ENCODE measurements at regions not wholly inside any gene's neighbourhood (a gene's known extent, or its start where the extent isn't known, plus 50 kb on each side); places are given as distances from the start of the nearest gene placed in this dataset.
A peak's percentile ranks its signal among the peaks of the same experiment; 100 is the strongest.

DNA sequence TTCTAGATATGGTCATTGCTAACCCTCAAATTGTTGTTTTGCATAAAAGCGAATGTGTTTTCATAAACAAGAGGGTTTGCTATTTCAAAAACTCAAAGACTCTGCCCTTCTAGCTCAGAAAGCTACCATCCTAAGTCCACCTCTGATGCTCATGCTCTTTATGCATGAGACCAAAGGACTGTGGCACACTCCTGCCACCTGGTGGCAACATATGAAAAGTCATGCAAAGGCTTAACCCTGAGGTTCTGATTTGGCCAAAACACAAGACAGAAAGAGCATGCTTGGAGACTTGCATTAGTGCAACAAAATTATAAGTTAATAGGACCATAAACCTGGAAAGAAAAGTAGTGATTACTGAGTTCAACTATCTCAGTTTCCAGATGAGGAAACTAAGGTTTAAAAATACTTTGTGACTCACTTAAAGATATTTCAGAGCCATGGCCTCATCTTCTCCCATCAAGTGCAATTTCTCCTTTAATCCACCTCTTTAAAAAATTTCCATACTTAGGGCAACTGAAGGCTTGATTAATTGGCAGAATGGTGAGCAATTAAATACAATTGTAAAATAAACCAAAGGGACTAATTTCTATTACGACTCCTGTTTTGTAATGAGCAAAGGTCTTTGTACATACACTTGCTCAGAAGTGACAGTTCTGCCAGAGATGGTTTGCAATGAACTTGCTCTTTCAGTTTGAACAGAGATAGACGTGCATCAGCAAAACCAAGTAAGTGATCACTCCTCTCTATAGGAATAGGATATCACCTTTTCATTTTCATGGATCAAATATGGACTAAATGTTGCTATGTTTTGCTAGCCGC lies 110.7 kb upstream of the RAD23B start:
- Mint-ChIP-seq H3K27me3 (peaks cover 3% of the 10 kb centered on the region), H3K36me3 (no peaks in the 10 kb centered on the region), H3K4me3 (no peak overlapping the region), H3K27ac (no peak overlapping the region), H3K9me3 (no peaks in the 10 kb centered on the region), H3K4me1 (peaks cover 3% of the 10 kb centered on the region)
- DNase-seq: peak; percentile 52

DNA sequence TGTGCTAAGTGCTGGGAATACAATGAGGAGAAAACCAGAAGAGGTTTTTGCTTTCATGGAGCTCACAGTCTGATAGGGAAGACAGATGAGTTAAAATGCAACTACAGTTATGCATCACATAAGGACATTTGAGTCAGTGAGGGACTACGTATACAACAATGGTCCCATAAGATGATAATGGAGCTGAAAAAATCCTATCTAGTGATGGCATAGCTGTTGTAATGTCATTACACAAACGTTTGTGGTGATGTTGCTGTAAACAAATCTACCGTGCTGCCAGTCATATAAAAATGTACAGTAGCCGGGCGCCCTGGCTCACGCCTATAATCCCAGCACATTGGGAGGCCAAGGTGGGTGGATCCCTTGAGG lies 110.1 kb upstream of the RAD23B start:
- Mint-ChIP-seq H3K9me3 (no peaks in the 10 kb centered on the region), H3K4me1 (peaks cover 3% of the 10 kb centered on the region), H3K4me3 (no peak overlapping the region), H3K27me3 (peaks cover 3% of the 10 kb centered on the region), H3K36me3 (no peaks in the 10 kb centered on the region), H3K27ac (no peak overlapping the region)
- no peak for DNase-seq

DNA sequence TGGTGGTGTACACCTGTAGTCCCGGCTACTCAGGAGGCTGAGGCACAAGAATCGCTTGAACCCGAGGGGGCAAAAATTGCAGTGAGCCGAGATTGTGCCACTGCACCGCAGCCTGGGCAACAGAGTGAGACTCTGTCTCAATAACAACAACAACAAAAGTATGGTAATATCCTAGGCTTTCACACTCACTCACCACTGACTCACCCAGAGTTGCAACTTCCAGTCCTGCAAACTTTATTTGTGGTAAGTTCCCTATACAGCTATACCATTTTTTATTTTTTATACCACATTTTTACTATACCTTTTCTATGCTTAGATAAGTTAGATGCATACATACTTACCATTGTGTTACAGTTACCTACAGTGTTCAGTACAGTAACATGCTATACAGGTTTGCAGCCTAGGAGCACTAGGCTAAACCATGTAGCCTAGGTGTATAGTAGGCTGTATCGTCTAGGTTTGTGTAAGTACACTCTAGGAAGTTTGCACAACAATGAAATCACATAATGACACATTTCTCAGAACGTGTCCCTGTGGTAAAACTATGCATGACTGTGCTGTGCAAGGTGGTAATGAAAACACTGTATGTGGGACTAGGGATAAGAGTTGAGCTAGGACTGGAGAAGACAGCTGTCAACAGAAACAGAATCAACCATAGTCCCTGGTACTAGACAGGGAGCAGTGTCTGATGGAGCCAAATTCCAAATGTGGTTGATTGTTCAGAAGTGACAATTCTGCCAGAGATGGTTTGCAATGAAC lies 109.5 kb upstream of the RAD23B start:
- Mint-ChIP-seq H3K4me3 (no peak overlapping the region), H3K36me3 (no peaks in the 10 kb centered on the region), H3K27ac (no peak overlapping the region), H3K9me3 (no peaks in the 10 kb centered on the region), H3K4me1 (peaks cover 3% of the 10 kb centered on the region), H3K27me3 (peaks cover 3% of the 10 kb centered on the region)
- DNase-seq: no peak

DNA sequence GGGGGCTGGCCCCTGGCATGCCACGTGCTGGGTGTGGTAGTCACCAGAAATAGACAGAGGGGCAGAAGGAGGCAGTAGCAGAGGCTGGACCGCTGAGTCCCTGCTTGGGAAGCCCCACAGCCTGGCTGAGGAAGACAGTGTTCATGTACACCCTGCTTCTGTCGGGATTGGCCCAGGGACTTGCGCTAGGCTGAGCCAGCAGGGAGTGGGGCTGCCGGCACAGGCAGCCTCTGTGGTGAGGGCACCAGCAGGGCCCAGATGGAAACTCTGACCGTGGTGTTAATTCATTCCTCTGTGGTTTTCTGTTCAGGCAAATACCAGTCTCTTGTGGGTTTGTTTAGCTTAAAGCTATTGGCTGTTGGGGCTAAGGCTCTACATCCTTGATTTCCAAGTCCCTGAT lies 108.6 kb upstream of the RAD23B start:
- Mint-ChIP-seq H3K4me1 (peaks cover 3% of the 10 kb centered on the region), H3K9me3 (no peaks in the 10 kb centered on the region), H3K4me3 (no peak overlapping the region), H3K27ac (no peak overlapping the region), H3K27me3 (peaks cover 3% of the 10 kb centered on the region), H3K36me3 (no peaks in the 10 kb centered on the region)
- DNase-seq: peak; percentile 20

DNA sequence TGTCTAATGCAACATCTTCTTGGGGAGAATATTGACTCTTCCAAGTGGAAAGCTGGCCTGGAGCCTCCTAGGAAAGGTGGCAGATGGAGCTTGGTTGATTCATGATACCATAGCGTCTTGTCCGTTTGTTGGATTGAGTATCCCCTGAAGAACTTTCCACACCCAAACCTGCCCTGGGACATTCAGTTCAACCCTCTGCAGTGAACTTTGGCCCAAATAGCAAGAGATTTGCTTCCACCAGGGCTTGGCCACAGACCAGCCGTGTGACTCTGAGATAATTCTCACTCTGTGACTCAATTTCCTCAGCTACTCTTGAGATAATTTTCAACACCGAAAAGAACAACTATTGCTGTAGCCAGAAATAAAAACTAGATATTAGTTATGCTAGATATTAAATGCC lies 108.0 kb upstream of the RAD23B start:
- H3K4me3 Mint-ChIP-seq: no peak overlapping the region
- DNase-seq: no peak
- H3K4me1 Mint-ChIP-seq: peaks cover 3% of the 10 kb centered on the region
- no peaks in the 10 kb centered on the region for H3K36me3 Mint-ChIP-seq
- peaks cover 7% of the 10 kb centered on the region for H3K27me3 Mint-ChIP-seq
- no peaks in the 10 kb centered on the region for H3K9me3 Mint-ChIP-seq
- no peak overlapping the region for H3K27ac Mint-ChIP-seq

DNA sequence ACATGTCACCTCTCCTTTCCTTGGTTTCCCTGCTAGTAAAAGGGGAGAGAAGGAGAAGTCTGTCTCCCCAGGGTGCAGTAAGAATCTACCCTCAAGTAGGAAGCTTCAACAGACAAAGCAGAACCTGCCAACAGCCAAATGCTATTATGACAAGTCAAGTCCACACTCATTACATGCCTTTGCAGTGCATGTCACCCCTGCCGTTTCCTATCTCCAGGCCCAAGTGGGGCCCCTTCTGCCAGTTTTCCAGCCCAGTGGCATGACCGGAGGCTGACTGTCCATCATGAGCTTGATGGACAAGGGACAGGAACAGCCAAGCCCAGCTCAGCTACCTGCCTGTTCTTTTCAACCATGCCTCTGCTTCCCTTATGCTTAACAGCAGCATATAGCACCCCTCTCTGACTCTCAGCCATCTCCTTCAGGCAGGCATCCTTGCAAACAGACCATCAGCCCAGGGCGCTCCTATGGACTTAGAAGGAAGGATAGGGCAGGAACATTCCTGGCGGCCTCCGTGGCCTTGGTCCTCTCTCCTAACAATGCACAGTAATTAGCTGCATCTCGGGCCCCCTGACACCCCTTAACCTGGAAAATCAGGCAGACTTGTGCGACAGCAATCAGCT lies 107.2 kb upstream of the RAD23B start:
- Mint-ChIP-seq H3K36me3 (no peaks in the 10 kb centered on the region), H3K4me1 (peaks cover 3% of the 10 kb centered on the region), H3K9me3 (no peaks in the 10 kb centered on the region), H3K27ac (no peak overlapping the region), H3K27me3 (peaks cover 8% of the 10 kb centered on the region), H3K4me3 (no peak overlapping the region)
- DNase-seq: no peak

DNA sequence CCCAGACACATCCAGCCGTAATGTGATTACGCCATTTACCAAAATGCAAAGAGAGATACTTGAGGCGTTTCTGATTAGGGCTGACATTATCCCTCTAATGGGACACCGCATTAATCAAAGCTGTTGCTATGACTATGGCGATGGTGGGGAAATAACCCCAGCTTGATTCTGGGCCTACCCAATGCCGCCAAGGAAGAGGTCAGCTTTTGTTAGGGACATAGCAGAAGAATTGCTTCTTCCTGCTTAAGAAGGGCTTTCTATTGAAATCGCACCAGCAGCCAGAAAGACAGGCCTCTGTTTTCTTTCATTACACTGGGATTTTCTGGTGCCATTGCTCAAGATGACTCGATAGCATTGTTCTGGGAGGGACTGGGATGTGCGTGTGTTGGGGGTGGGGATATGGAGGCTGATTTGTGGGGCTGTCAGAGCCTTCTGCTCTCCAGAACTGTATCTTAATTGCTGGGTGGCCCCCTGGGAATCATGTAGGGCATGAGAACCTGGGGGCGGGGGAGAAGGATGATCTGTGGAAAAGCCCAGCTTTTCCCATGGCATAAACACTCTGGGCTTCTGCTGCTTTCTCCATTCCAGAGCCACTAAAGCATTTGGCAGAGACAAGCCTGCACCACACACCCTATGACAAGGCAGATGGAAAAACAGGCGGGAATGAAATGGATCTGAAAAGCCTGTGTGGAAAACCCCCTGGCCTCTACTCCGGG lies 106.5 kb upstream of the RAD23B start:
- H3K36me3 Mint-ChIP-seq: no peaks in the 10 kb centered on the region
- H3K27me3 Mint-ChIP-seq: peaks cover 13% of the 10 kb centered on the region
- DNase-seq: no peak
- H3K27ac Mint-ChIP-seq: no peak overlapping the region
- no peak overlapping the region for H3K4me3 Mint-ChIP-seq
- peaks cover 3% of the 10 kb centered on the region for H3K4me1 Mint-ChIP-seq
- H3K9me3 Mint-ChIP-seq: peaks cover 3% of the 10 kb centered on the region

DNA sequence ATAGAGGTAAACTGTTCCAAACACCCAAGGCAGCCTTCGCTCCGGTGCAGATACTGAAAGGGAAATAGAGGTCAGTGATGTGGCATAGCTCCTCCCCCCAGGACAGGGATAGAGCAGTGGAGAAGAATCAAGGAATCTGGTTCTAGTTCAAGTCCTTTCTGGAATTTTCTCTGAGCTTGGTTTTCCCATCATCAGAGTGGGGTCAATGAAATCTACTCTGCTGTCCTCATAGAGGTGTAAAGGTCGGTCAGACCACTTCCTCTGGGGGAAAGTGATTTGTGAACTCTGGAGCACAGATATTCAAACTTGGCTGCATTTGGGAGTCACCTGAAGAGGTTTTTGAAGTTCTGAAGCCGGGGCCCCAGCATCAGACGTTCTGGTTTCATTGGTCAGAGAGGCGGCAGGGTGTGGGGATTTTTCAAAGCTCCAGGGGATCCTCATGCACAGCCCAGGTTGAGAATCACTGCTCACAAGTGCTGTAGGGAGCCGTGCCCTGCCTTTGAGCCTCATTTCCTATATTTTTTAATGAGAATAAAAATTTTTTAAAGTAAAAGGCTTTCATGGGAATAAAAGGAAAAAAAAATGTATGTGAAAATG lies 105.7 kb upstream of the RAD23B start:
- Mint-ChIP-seq H3K9me3 (peaks cover 6% of the 10 kb centered on the region), H3K4me1 (peaks cover 3% of the 10 kb centered on the region), H3K27ac (no peak overlapping the region), H3K4me3 (no peak overlapping the region), H3K36me3 (no peaks in the 10 kb centered on the region), H3K27me3 (peaks cover 13% of the 10 kb centered on the region)
- no peak for DNase-seq

DNA sequence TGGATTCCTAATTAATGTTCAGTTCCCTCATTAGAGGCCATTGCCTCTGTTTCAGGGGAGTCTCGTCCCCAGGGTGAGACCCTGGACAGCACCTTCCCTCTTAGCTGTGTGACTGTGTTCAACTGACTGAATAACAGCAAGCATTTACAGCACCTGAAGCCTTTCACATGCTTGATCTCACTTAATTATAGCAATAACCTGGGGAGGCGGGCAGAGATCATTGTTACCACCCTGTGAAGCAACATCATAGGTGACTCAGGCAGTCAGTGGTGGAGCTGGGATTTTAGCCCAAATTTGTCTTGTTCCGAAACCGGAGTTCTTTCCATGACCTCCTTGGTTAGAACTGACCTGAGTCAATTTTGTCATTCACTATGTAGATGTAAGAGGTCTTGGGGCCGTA lies 105.2 kb upstream of the RAD23B start:
- H3K27ac Mint-ChIP-seq: no peak overlapping the region
- DNase-seq: no peak
- H3K36me3 Mint-ChIP-seq: no peaks in the 10 kb centered on the region
- peaks cover 3% of the 10 kb centered on the region for H3K4me1 Mint-ChIP-seq
- peaks cover 13% of the 10 kb centered on the region for H3K27me3 Mint-ChIP-seq
- H3K9me3 Mint-ChIP-seq: peaks cover 8% of the 10 kb centered on the region
- H3K4me3 Mint-ChIP-seq: no peak overlapping the region

DNA sequence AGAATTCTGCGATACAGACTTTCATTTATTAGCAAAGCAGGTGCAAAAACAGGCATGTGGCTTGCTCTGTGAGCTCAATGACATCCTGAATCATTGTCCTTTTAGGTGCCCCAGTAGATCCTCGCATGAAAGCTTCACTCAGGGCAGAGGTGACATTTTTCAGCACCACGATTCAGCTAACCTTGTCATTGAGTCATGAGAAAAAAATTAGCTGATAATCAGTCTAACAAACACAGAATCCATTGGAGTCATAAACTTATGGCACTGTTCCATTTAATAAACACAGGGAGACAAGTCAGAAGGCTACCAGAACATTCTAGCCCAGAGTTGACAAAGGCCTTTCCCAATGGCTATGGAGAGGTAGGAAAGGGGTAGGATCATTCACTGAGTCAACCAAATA lies 104.8 kb upstream of the RAD23B start:
- Mint-ChIP-seq H3K36me3 (no peaks in the 10 kb centered on the region), H3K9me3 (peaks cover 8% of the 10 kb centered on the region), H3K27me3 (peaks cover 17% of the 10 kb centered on the region), H3K4me3 (no peak overlapping the region), H3K4me1 (peaks cover 3% of the 10 kb centered on the region), H3K27ac (no peak overlapping the region)
- DNase-seq: no peak

DNA sequence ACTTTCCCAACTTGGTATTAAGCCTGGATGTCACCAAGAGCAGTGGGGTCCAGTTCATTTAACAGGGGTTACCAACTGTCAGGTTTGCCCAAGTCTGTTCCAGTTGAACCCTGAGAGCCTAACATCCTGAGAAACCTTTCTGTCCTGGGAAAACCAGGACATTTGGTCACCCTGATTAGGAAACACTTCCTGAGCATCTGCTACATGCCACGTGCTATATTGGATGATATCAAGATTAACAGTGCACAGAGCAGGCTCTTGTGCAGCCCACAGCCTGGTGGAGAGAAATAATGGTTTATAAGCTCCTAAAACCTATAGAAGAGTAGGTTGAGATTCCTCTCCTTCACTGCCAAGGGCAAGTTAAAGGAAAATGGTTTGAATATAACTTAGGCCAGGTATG lies 102.9 kb upstream of the RAD23B start:
- Mint-ChIP-seq H3K4me1 (no peaks in the 10 kb centered on the region), H3K9me3 (peaks cover 14% of the 10 kb centered on the region), H3K4me3 (no peak overlapping the region), H3K27ac (no peak overlapping the region), H3K27me3 (peaks cover 29% of the 10 kb centered on the region), H3K36me3 (no peaks in the 10 kb centered on the region)
- no peak for DNase-seq

DNA sequence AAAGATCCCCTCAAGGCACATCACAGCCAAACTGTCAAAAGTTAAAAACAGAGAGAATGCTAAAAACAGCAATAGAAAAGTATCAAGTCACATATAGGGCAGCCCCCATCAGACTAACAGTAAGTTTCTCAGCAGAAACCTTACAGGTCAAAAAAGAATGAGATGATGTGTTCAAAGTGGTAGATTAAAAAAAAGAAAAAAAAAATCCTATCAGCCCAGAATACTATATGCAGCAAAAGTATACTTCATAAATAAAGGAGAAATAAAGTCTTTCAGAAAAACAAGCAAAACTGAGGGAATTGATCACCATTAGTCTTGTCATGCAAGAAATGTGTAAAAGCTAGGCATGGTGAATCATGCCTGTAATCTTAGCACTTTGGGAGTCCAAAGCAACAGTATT lies 99.9 kb upstream of the RAD23B start:
- no peaks in the 10 kb centered on the region for H3K4me1 Mint-ChIP-seq
- DNase-seq: no peak
- no peak overlapping the region for H3K4me3 Mint-ChIP-seq
- H3K27me3 Mint-ChIP-seq: peaks cover 29% of the 10 kb centered on the region
- no peak overlapping the region for H3K27ac Mint-ChIP-seq
- no peaks in the 10 kb centered on the region for H3K36me3 Mint-ChIP-seq
- H3K9me3 Mint-ChIP-seq: peaks cover 14% of the 10 kb centered on the region

DNA sequence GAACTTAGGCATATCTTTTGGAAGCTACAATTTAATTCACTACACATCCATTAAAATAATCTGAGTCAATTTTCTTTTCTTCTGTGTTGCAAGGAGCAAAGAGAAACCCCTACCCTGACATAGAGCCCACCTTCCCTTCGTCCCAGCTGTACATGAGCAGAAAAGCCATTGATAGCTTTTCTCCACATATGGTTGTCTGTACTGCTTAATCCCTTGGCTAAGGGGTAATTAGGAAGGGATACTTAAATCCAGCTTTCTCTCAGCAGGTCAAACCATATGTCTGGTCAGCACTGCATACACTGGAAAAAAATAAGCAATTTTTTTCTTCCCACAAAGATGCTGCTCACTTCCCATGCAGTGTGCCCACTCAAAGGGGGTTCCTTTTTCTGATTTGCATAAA lies 94.7 kb upstream of the RAD23B start:
- DNase-seq: no peak
- Mint-ChIP-seq H3K36me3 (no peaks in the 10 kb centered on the region), H3K9me3 (peaks cover 7% of the 10 kb centered on the region), H3K27me3 (peaks cover 16% of the 10 kb centered on the region), H3K27ac (no peak overlapping the region), H3K4me3 (no peak overlapping the region), H3K4me1 (no peaks in the 10 kb centered on the region)

DNA sequence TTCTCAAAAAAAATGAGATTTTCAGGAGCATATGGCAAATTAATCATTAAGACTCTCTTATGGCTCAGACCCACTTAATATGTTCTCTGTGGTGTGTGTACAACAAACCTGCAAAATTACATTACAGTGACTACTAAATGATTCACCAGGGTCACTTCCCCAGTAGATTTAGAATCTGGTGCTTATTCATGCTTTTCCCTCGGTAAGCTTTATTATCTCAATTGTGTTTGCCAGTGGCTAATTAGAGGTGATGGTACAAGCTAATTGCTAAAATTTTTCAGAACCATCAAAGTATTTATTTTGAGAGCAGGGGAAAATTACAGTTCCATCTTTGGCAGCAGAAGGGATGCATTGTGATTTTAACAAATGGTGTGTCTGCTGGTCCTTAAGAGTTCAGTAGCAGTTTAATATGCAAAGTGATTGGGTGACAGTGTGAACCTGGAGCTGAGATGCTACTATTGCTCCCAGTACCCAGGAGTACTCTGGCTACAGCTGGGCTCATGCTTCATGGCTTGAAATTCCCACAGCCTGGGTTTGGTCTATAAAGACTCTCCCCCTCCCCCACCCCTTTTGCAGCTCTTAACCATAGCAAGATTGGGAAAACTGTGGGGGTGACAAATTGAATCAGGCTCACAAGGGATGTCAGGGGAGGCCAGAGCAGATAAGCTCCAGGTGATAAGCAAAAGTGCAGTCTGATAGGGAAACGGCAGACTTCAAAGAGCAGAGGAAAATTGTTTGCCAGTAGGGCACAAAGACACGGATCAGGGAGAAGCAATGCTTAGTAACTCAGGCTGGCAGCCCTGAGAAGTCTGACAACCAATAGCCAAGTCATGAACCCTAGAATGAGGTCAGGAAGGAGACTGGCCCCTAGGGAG lies 92.8 kb upstream of the RAD23B start:
- no peak overlapping the region for H3K27ac Mint-ChIP-seq
- no peaks in the 10 kb centered on the region for H3K4me1 Mint-ChIP-seq
- H3K27me3 Mint-ChIP-seq: peaks cover 4% of the 10 kb centered on the region
- H3K9me3 Mint-ChIP-seq: no peaks in the 10 kb centered on the region
- no peak for DNase-seq
- H3K36me3 Mint-ChIP-seq: no peaks in the 10 kb centered on the region
- no peak overlapping the region for H3K4me3 Mint-ChIP-seq
